ENCODE measurements at regions not wholly inside any gene's neighbourhood (a gene's known extent, or its start where the extent isn't known, plus 50 kb on each side); places are given as distances from the start of the nearest gene placed in this dataset.

DNA sequence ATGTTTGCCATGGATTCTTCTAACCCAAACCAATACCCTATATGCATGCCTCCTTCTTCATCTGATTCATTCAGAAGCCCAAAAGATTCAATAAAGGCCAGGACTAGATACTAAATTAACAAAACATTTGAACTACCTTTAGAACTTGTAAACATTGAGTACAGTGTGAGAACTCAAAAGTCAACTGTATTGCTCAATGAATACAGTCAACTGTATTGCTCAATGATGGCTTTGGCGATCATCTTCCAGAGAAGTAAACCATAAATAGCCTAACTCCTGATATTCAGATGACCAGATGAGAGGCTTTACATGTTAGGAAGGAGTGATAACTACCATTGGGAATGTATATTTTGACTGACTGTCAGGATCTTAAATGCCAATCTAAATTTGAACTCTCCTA lies 206.5 kb upstream of the ITGA4 start:
- H3K4me3 ChIP-seq (ENCODE audit: low read length), result no peak overlapping the region
- H3K27me3 ChIP-seq (replicated peaks; ENCODE audit: control insufficient read depth, insufficient read depth, low read length), result no peaks in the 10 kb centered on the region
- H3K9me3 ChIP-seq (ENCODE audit: control insufficient read depth, low read length), result no peaks in the 10 kb centered on the region
- peaks cover under 1% of the 10 kb centered on the region for H3K4me1 ChIP-seq (ENCODE audit: control insufficient read depth, insufficient read depth, low read length)
- DNase-seq (ENCODE audit: low read depth), result peak; percentile 46
- H3K9ac ChIP-seq (ENCODE audit: low read length), result no peak overlapping the region
- no peaks in the 10 kb centered on the region for H3K36me3 ChIP-seq (ENCODE audit: control insufficient read depth, insufficient read depth, low read length, severe bottlenecking)

DNA sequence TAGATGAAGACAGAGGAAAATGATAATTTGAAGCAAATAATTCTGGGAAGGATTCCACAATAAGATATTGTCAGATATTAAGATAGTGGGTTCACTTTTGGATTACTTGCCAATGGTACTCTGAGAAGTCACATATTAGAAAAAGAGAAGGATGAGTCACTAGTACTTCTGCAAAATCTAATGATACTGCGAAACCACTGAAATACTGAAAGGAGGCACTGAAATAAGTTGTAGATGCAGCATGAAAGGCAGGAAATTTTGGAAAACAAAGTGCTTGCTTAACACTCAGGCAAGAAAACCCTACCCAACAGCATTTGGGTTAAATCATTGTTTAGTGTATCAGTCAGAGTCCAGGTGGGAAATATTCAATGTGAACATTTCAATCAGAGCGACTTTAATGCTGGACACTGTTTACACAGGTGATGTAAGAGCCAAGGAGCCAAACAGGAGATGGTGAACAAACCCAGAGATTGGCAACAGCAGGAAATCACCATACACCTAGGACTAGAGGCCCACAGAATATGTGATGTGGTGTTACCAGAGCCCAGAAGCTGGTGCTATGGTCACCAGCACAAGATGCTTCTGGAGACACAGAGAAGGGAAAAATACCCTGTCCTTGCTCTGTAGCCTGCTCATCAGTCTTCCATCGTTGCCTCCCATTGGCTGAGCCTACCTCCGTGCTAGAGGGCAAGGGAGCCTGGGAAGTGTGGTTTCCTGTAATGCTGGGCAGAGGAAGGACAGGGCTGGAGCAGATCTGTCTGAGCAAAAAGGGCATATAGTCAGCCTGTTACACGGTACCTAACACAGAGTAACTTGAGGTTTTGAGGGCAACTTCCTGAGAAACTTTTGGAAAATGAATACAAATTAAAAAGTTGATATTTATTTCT lies 204.7 kb upstream of the ITGA4 start:
- H3K4me1 ChIP-seq (ENCODE audit: control insufficient read depth, insufficient read depth, low read length), result peaks cover 6% of the 10 kb centered on the region
- no peaks in the 10 kb centered on the region for H3K27me3 ChIP-seq (replicated peaks; ENCODE audit: control insufficient read depth, insufficient read depth, low read length)
- H3K9ac ChIP-seq (ENCODE audit: low read length), result no peak overlapping the region
- no peaks in the 10 kb centered on the region for H3K36me3 ChIP-seq (ENCODE audit: control insufficient read depth, insufficient read depth, low read length, severe bottlenecking)
- no peak overlapping the region for H3K4me3 ChIP-seq (ENCODE audit: low read length)
- DNase-seq (ENCODE audit: low read depth), result no peak
- no peaks in the 10 kb centered on the region for H3K9me3 ChIP-seq (ENCODE audit: control insufficient read depth, low read length)

DNA sequence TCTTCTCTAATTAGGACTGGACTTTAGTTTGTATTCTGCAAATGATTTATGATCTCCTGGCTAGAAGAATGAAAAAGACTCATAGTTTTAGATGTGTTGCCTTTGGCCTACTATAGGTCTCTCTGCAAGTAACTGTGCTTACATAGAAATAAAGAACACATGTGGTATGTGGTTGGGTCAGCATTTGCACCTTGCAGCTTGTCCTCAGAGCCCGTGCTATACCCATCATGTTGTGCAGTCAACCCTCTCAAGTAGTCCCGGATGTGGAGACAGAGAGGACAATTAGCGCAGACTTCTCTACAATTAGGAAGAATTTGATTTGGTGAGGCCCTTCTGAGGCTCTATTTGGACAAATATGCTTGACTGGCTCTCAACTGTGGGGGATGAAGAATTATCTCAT lies 203.7 kb upstream of the ITGA4 start:
- H3K36me3 ChIP-seq (ENCODE audit: control insufficient read depth, insufficient read depth, low read length, severe bottlenecking), result no peaks in the 10 kb centered on the region
- peaks cover 9% of the 10 kb centered on the region for H3K4me1 ChIP-seq (ENCODE audit: control insufficient read depth, insufficient read depth, low read length)
- no peak overlapping the region for H3K9ac ChIP-seq (ENCODE audit: low read length)
- H3K27me3 ChIP-seq (replicated peaks; ENCODE audit: control insufficient read depth, insufficient read depth, low read length), result no peaks in the 10 kb centered on the region
- no peak for DNase-seq (ENCODE audit: low read depth)
- H3K4me3 ChIP-seq (ENCODE audit: low read length), result no peak overlapping the region
- no peaks in the 10 kb centered on the region for H3K9me3 ChIP-seq (ENCODE audit: control insufficient read depth, low read length)

DNA sequence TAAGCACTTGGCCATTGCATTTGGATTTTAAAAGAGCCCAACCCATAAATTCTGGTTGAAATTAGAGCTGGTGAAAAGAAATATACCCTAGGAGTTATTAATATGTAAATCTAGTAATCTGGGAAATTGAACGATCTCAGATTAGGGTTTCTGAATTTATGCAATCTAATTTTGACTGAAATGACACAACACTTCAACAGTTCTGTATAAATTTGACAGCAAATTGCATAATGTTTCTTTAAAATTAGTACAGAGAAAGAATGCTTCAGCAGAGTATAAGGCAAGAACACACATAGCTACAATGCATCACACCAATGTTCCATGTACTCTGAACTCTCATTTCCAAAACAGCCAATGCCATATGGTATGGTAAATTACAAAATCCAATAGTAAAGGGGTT lies 201.5 kb upstream of the ITGA4 start:
- no peak overlapping the region for H3K4me3 ChIP-seq (ENCODE audit: low read length)
- H3K27me3 ChIP-seq (replicated peaks; ENCODE audit: control insufficient read depth, insufficient read depth, low read length), result no peaks in the 10 kb centered on the region
- H3K4me1 ChIP-seq (ENCODE audit: control insufficient read depth, insufficient read depth, low read length), result peaks cover 17% of the 10 kb centered on the region
- DNase-seq (ENCODE audit: low read depth), result no peak
- H3K36me3 ChIP-seq (ENCODE audit: control insufficient read depth, insufficient read depth, low read length, severe bottlenecking), result no peaks in the 10 kb centered on the region
- H3K9ac ChIP-seq (ENCODE audit: low read length), result no peak overlapping the region
- H3K9me3 ChIP-seq (ENCODE audit: control insufficient read depth, low read length), result no peaks in the 10 kb centered on the region

DNA sequence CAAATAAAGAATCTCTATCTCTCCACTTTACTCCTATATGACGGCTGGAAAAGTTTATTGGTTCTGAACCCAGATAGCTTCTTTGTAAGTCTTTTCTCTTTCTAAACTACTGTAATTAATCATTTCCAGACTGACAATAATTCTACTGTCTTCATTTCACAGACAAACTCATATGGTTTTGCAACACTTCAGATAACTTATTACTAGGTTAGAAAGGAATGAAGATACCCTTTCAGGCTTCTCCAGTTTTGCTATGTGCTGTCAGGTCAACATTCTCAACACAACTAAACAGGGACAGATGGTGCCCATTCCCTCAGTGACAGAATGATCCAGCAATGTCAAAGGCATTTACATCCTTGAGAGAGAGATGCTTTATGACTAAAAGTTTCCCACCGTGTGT lies 198.5 kb upstream of the ITGA4 start:
- Histone ChIP-seq H3K36me3 (ENCODE audit: control insufficient read depth, insufficient read depth, low read length, severe bottlenecking) (no peaks in the 10 kb centered on the region), H3K27me3 (replicated peaks; ENCODE audit: control insufficient read depth, insufficient read depth, low read length) (no peaks in the 10 kb centered on the region), H3K4me1 (ENCODE audit: control insufficient read depth, insufficient read depth, low read length) (peaks cover 17% of the 10 kb centered on the region), H3K4me3 (ENCODE audit: low read length) (no peak overlapping the region), H3K9me3 (ENCODE audit: control insufficient read depth, low read length) (no peaks in the 10 kb centered on the region), H3K9ac (ENCODE audit: low read length) (no peak overlapping the region)
- peak; percentile 66 for DNase-seq (ENCODE audit: low read depth)

DNA sequence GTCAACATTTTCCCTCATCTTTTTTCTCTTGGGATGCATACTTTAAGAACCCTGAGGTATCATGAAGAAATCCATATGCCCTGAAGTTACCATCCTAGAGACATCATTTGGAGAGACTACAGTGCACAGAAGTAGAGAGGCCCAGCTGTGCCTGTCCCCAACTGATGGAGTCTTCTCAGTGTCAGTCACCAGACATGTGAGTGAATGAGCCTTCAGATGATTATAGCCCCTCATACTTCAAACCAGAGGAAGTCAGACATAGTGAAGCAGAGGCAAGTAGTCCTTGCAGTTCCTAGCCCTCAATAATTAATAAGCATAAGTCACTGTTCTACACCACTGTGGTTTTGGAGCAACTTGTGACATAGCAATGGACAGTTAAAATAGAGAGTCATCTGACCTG lies 194.4 kb upstream of the ITGA4 start:
- Histone ChIP-seq H3K27me3 (replicated peaks; ENCODE audit: control insufficient read depth, insufficient read depth, low read length) (no peaks in the 10 kb centered on the region), H3K36me3 (ENCODE audit: control insufficient read depth, insufficient read depth, low read length, severe bottlenecking) (no peaks in the 10 kb centered on the region), H3K4me1 (ENCODE audit: control insufficient read depth, insufficient read depth, low read length) (peaks cover 11% of the 10 kb centered on the region), H3K4me3 (ENCODE audit: low read length) (no peak overlapping the region), H3K9ac (ENCODE audit: low read length) (no peak overlapping the region), H3K9me3 (ENCODE audit: control insufficient read depth, low read length) (no peaks in the 10 kb centered on the region)
- DNase-seq (ENCODE audit: low read depth), result no peak

DNA sequence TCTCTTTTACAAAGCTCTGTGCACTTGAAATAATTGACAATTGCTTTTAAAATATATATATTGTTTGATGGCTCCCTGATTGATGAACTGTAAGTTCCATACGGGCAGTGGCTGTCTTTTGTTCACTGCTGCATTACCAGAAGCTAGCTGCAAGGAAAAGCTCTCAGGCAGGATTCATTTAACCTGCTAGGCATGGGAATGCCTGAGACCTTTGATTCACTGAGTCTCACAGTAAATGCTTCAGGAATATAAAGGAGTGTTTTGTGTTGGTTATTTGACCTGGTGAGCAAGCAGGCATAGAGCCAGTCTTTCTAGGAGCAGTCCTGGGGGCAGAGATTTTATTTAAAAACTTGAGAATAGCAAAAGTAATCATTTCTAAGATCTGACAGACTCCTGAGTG lies 193.2 kb upstream of the ITGA4 start:
- no peaks in the 10 kb centered on the region for H3K9me3 ChIP-seq (ENCODE audit: control insufficient read depth, low read length)
- DNase-seq (ENCODE audit: low read depth), result no peak
- H3K36me3 ChIP-seq (ENCODE audit: control insufficient read depth, insufficient read depth, low read length, severe bottlenecking), result no peaks in the 10 kb centered on the region
- no peak overlapping the region for H3K4me3 ChIP-seq (ENCODE audit: low read length)
- peaks cover 3% of the 10 kb centered on the region for H3K4me1 ChIP-seq (ENCODE audit: control insufficient read depth, insufficient read depth, low read length)
- H3K27me3 ChIP-seq (replicated peaks; ENCODE audit: control insufficient read depth, insufficient read depth, low read length), result no peaks in the 10 kb centered on the region
- H3K9ac ChIP-seq (ENCODE audit: low read length), result no peak overlapping the region

DNA sequence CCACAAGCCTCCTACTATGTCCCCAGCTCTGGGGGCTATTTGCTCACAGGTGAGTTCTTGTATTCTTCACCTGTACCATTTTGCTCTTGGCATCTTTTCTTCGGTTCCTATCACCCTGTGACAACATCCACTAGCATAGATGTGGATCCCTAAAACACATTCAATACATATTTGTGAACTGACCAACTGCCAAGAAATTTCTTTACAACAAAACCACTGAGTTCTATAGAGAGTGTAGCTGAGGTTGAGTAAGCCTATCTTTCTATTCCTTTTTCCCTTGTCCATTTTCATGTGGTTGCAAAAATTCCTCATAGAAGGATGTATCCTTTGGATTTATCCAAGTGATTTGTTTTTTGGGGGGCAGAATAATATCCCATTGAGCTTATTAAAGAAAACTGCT lies 192.7 kb upstream of the ITGA4 start:
- Histone ChIP-seq H3K4me1 (ENCODE audit: control insufficient read depth, insufficient read depth, low read length) (no peaks in the 10 kb centered on the region), H3K9ac (ENCODE audit: low read length) (no peak overlapping the region), H3K36me3 (ENCODE audit: control insufficient read depth, insufficient read depth, low read length, severe bottlenecking) (no peaks in the 10 kb centered on the region), H3K4me3 (ENCODE audit: low read length) (no peak overlapping the region), H3K27me3 (replicated peaks; ENCODE audit: control insufficient read depth, insufficient read depth, low read length) (no peaks in the 10 kb centered on the region), H3K9me3 (ENCODE audit: control insufficient read depth, low read length) (no peaks in the 10 kb centered on the region)
- peak; percentile 9 for DNase-seq (ENCODE audit: low read depth)

DNA sequence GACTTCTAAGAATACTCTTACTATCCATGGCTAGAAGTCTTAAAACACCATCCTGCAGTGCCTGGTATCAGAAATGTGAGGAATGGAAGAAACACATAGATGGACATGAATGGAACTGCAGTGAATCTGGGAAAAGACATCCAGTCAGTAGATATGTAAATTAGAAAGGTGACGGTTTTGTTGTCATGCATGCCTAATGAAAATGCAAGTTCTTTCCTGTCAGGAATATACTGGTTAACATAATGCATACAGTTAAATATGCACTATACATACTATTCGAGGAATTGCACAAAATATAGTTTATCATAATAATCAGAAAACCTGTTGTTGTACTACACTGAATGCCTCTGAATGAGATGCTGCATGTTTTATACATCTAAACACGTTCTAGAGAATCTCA lies 190.6 kb upstream of the ITGA4 start:
- no peak overlapping the region for H3K4me3 ChIP-seq (ENCODE audit: low read length)
- H3K27me3 ChIP-seq (replicated peaks; ENCODE audit: control insufficient read depth, insufficient read depth, low read length), result no peaks in the 10 kb centered on the region
- H3K4me1 ChIP-seq (ENCODE audit: control insufficient read depth, insufficient read depth, low read length), result no peaks in the 10 kb centered on the region
- no peaks in the 10 kb centered on the region for H3K36me3 ChIP-seq (ENCODE audit: control insufficient read depth, insufficient read depth, low read length, severe bottlenecking)
- no peak for DNase-seq (ENCODE audit: low read depth)
- H3K9ac ChIP-seq (ENCODE audit: low read length), result no peak overlapping the region
- no peaks in the 10 kb centered on the region for H3K9me3 ChIP-seq (ENCODE audit: control insufficient read depth, low read length)

DNA sequence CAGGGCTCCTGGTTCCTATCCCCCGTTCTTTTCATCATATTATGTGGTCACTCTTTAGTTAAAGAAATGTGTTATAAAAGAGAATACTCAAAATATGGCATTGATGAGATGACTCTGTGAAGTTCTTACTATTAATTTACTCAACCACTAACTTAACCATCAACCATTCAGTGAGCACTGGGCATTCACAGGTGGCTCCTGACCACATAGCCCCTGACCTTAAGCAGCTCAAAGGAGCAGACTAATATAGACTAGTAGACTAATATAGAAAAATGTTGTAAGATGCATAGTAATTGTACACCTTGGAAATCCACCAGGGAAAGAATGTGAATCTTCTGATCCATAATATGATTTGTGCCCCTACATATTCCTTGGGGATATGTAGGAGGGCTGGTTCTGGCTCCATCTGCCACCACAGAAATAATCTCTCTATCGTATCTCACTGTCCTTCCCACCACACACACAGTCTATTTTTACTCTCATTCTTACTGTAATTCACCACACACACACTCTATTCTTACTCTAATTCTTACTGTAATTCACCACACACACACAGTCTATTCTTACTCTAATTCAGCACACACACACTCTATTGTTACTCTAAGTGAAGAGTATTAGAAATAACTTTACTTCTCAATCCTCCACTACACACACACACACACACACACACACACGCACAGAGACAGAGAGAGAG lies 188.9 kb upstream of the ITGA4 start:
- no peak for DNase-seq (ENCODE audit: low read depth)

DNA sequence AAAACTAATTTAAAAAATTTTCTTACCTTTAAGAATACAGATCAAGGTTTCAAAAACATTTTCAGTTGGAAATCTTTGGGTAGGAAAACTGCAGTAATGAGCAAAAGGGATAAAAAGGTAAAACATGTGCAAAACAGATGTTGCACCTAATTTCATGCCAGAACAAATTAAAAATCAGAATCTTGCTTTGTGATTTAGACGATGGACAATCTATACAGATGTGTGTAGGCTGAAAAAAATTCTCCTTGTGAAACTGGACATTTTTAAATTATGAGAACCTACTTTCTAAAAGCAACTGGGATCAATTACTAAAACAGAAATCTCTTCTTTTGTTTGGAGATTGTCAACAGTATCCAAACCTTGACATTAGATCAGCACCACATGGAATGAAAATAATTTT lies 183.2 kb upstream of the ITGA4 start:
- Histone ChIP-seq H3K4me3 (ENCODE audit: low read length) (no peak overlapping the region), H3K9me3 (ENCODE audit: control insufficient read depth, low read length) (no peaks in the 10 kb centered on the region)
- DNase-seq (ENCODE audit: low read depth), result no peak

More for the DNA sequence above, 188.9 kb upstream of the ITGA4 start:
- Histone ChIP-seq H3K9me3 (ENCODE audit: control insufficient read depth, low read length) (no peaks in the 10 kb centered on the region), H3K4me3 (ENCODE audit: low read length) (no peak overlapping the region), H3K36me3 (ENCODE audit: control insufficient read depth, insufficient read depth, low read length, severe bottlenecking) (no peaks in the 10 kb centered on the region), H3K27me3 (replicated peaks; ENCODE audit: control insufficient read depth, insufficient read depth, low read length) (no peaks in the 10 kb centered on the region), H3K9ac (ENCODE audit: low read length) (no peak overlapping the region), H3K4me1 (ENCODE audit: control insufficient read depth, insufficient read depth, low read length) (no peaks in the 10 kb centered on the region)

More for the DNA sequence above, 183.2 kb upstream of the ITGA4 start:
- Histone ChIP-seq H3K4me1 (ENCODE audit: control insufficient read depth, insufficient read depth, low read length) (no peaks in the 10 kb centered on the region), H3K36me3 (ENCODE audit: control insufficient read depth, insufficient read depth, low read length, severe bottlenecking) (no peaks in the 10 kb centered on the region), H3K9ac (ENCODE audit: low read length) (no peak overlapping the region), H3K27me3 (replicated peaks; ENCODE audit: control insufficient read depth, insufficient read depth, low read length) (no peaks in the 10 kb centered on the region)

All from adipocyte (in vitro differentiated cells).